A172 (cell line): ENCODE measurements at regions not wholly inside any gene's neighbourhood (a gene's known extent, or its start where the extent isn't known, plus 50 kb on each side); places are given as distances from the start of the nearest gene placed in this dataset.
A peak's percentile ranks its signal among the peaks of the same experiment; 100 is the strongest.
"Not testable (repeated sequence)": the region's sequence is repeated elsewhere in the genome, so short reads cannot be mapped to it uniquely, and the experiment has no call there.

Experiments used
- DNase-seq: peaks from one replicate; pipeline ENCODE4 v3.0.0-alpha.2; 2015; ENCODE audit warnings: low spot score

- no peak for DNase-seq
These were observed 1834.0 kb upstream of the PCDH20 start for GRCh38 chr13:63249411-63250187.

GRCh38 chr13:63236667-63237396 is 1821.2 kb upstream of the PCDH20 start:
- DNase-seq, result not testable (repeated sequence)

- DNase-seq, result not testable (repeated sequence)
These were observed 1802.9 kb upstream of the PCDH20 start for GRCh38 chr13:63218596-63218995.

GRCh38 chr13:63209330-63210017 is 1793.8 kb upstream of the PCDH20 start:
- DNase-seq, result peak; percentile 63

- no peak for DNase-seq
These were observed 1793.2 kb upstream of the PCDH20 start for GRCh38 chr13:63208826-63209225.

GRCh38 chr13:63206461-63206860 is 1790.8 kb upstream of the PCDH20 start:
- peak; percentile 44 for DNase-seq

GRCh38 chr13:63201493-63201892 is 1785.8 kb upstream of the PCDH20 start:
- no peak for DNase-seq

GRCh38 chr13:63199508-63199907 is 1783.9 kb upstream of the PCDH20 start:
- no peak for DNase-seq

- DNase-seq, result no peak
These were observed 1782.4 kb upstream of the PCDH20 start for GRCh38 chr13:63198071-63198470.

- no peak for DNase-seq
These were observed 1780.1 kb upstream of the PCDH20 start for GRCh38 chr13:63195726-63196125.

GRCh38 chr13:63190742-63191141 is 1775.1 kb upstream of the PCDH20 start:
- DNase-seq, result peak; percentile 86

- no peak for DNase-seq
These were observed 1774.6 kb upstream of the PCDH20 start for GRCh38 chr13:63190219-63190618.

GRCh38 chr13:63189712-63190111 is 1774.1 kb upstream of the PCDH20 start:
- no peak for DNase-seq

- DNase-seq, result peak; percentile 91
These were observed 1769.0 kb upstream of the PCDH20 start for GRCh38 chr13:63184693-63185092.

- no peak for DNase-seq
These were observed 1759.9 kb upstream of the PCDH20 start for GRCh38 chr13:63175536-63175935.

- DNase-seq, result no peak
These were observed 1752.2 kb upstream of the PCDH20 start for GRCh38 chr13:63167699-63168337.

GRCh38 chr13:63166345-63166744 is 1750.7 kb upstream of the PCDH20 start:
- DNase-seq, result no peak

- DNase-seq, result no peak
These were observed 1748.3 kb upstream of the PCDH20 start for GRCh38 chr13:63163903-63164302.

GRCh38 chr13:63161219-63161618 is 1745.6 kb upstream of the PCDH20 start:
- DNase-seq, result no peak

GRCh38 chr13:63156816-63157215 is 1741.2 kb upstream of the PCDH20 start:
- DNase-seq, result no peak

GRCh38 chr13:63149375-63149774 is 1733.7 kb upstream of the PCDH20 start:
- DNase-seq, result no peak

GRCh38 chr13:63139277-63139676 is 1723.6 kb upstream of the PCDH20 start:
- DNase-seq, result no peak
